Breast epithelium (tissue), 4 donors: ENCODE measurements at regions not wholly inside any gene's neighbourhood (a gene's known extent, or its start where the extent isn't known, plus 50 kb on each side); places are given as distances from the start of the nearest gene placed in this dataset.

ENCODE experiments used
- DNase-seq, 2 donors: peaks; one replicate each; pipeline ENCODE4 v3.0.0-alpha.2; 2019; ENCODE audit warnings: low spot score in 2 of 2
- H3K27ac ChIP-seq, 2 donors: fragments of 200-600 bp; sonication (generic) in 1 of 2; one replicate each; pipeline ENCODE4 v1.5.1; 2016 to 2019; ENCODE audit warnings: mild to moderate bottlenecking in 1 of 2
- H3K27me3 ChIP-seq, 2 donors: fragments of 200-600 bp; sonication (generic) in 1 of 2; one replicate each; pipeline versions ENCODE4 v1.5.1 to v1.6.0; 2017 to 2019; ENCODE audit warnings: control low read depth in 1 of 2, mild to moderate bottlenecking in 1 of 2
- H3K36me3 ChIP-seq: fragments of 200-600 bp; one replicate; pipeline ENCODE4 v1.5.1; 2019
- H3K4me1 ChIP-seq, 2 donors: fragments of 200-600 bp; sonication (generic); one replicate each; pipeline ENCODE4 v1.5.1; 2016 to 2019; ENCODE audit warnings: control low read depth in 1 of 2
- H3K4me3 ChIP-seq, 3 donors: fragments of 200-600 bp; sonication (generic); 1 replicate in 2 of 3; 2 replicates in 1 of 3; pipeline ENCODE4 v1.5.1; 2016 to 2019; ENCODE audit warnings: mild to moderate bottlenecking in 3 of 3, moderate library complexity in 2 of 3
- H3K9me3 ChIP-seq, 2 donors: fragments of 200-600 bp; sonication (generic) in 1 of 2; one replicate each; pipeline ENCODE4 v1.5.1; 2016 to 2019; ENCODE audit warnings: control low read depth in 1 of 2
- CTCF ChIP-seq, 3 donors: fragments of 450-650 bp; IDR thresholded peaks; one replicate each; pipeline ENCODE4 v1.5.1; 2016 to 2017; ENCODE audit warnings: antibody characterized with exemption in 3 of 3, mild to moderate bottlenecking in 3 of 3, moderate library complexity in 3 of 3
- POLR2A ChIP-seq: fragments of 450-650 bp; IDR thresholded peaks from one replicate; pipeline ENCODE4 v1.6.1; 2016; ENCODE audit warnings: antibody characterized with exemption, mild to moderate bottlenecking, moderate library complexity
- POLR2AphosphoS5 ChIP-seq, 3 donors: sonication (generic); formaldehyde crosslinking; IDR thresholded peaks; one replicate each; pipeline ENCODE4 v1.6.1; 2017; ENCODE audit warnings: antibody characterized with exemption in 3 of 3
- intact Hi-C: fragments of 100-400 bp; cut with DNase I; formaldehyde crosslinking; loops from one replicate; pipeline ENCODE4 v1.15.1; 2023; ENCODE audit warnings: low total_unique reads

- H3K4me1 ChIP-seq, result no peaks in the 10 kb centered on the region
- H3K36me3 ChIP-seq, result no peaks in the 10 kb centered on the region
- no peak for DNase-seq
- no peak overlapping the region for H3K4me3 ChIP-seq
- TF ChIP-seq CTCF (IDR thresholded peaks at IDR 0.05), result no peak
- no peak for TF ChIP-seq POLR2AphosphoS5 (IDR thresholded peaks at IDR 0.05)
- no peak for TF ChIP-seq POLR2A
- peaks cover 0 to 8% of the 10 kb centered on the region in 2 donors for H3K9me3 ChIP-seq
- no peak overlapping the region for H3K27ac ChIP-seq
- intact Hi-C loops, result no loop called here
- H3K27me3 ChIP-seq, result no peaks in the 10 kb centered on the region
Observed at GRCh38 chr14:84247693-84248092, 1282.3 kb upstream of the FLRT2 start.

GRCh38 chr14:84250893-84251292 is 1279.1 kb upstream of the FLRT2 start:
- DNase-seq, result no peak
- Histone ChIP-seq H3K36me3 (no peaks in the 10 kb centered on the region), H3K27ac (no peak overlapping the region), H3K27me3 (no peaks in the 10 kb centered on the region), H3K4me1 (no peaks in the 10 kb centered on the region), H3K9me3 (no peaks in the 10 kb centered on the region), H3K4me3 (no peak overlapping the region)
- TF ChIP-seq POLR2AphosphoS5 (IDR thresholded peaks at IDR 0.05), result peak in 1 of 3 donors; percentile 32
- TF ChIP-seq POLR2A, result no peak
- intact Hi-C loops, result no loop called here

- H3K36me3 ChIP-seq, result no peaks in the 10 kb centered on the region
- no peaks in the 10 kb centered on the region for H3K27me3 ChIP-seq
- H3K9me3 ChIP-seq, result no peaks in the 10 kb centered on the region
- H3K4me1 ChIP-seq, result no peaks in the 10 kb centered on the region
- no peak overlapping the region for H3K4me3 ChIP-seq
- intact Hi-C loops, result no loop called here
- H3K27ac ChIP-seq, result no peak overlapping the region
- TF ChIP-seq POLR2AphosphoS5 (IDR thresholded peaks at IDR 0.05) (no peak), CTCF (IDR thresholded peaks at IDR 0.05) (no peak), POLR2A (no peak)
- no peak for DNase-seq
Observed at GRCh38 chr14:84251411-84252115, 1278.4 kb upstream of the FLRT2 start.

GRCh38 chr14:84252706-84253105 is 1277.2 kb upstream of the FLRT2 start:
- TF ChIP-seq CTCF (IDR thresholded peaks at IDR 0.05), result no peak
- no peak for TF ChIP-seq POLR2A
- TF ChIP-seq POLR2AphosphoS5 (IDR thresholded peaks at IDR 0.05), result no peak

GRCh38 chr14:84253326-84253725 is 1276.6 kb upstream of the FLRT2 start:
- Histone ChIP-seq H3K9me3 (no peaks in the 10 kb centered on the region), H3K4me3 (no peak overlapping the region), H3K4me1 (no peaks in the 10 kb centered on the region), H3K27ac (no peak overlapping the region), H3K27me3 (no peaks in the 10 kb centered on the region), H3K36me3 (no peaks in the 10 kb centered on the region)
- TF ChIP-seq POLR2A (no peak), POLR2AphosphoS5 (IDR thresholded peaks at IDR 0.05) (no peak), CTCF (IDR thresholded peaks at IDR 0.05) (no peak)
- intact Hi-C loops, result no loop called here
- DNase-seq, result no peak

More at GRCh38 chr14:84252706-84253105, 1277.2 kb upstream of the FLRT2 start:
- intact Hi-C loops, result no loop called here
- H3K9me3 ChIP-seq, result no peaks in the 10 kb centered on the region
- no peaks in the 10 kb centered on the region for H3K27me3 ChIP-seq
- no peak for DNase-seq
- H3K4me1 ChIP-seq, result no peaks in the 10 kb centered on the region
- H3K4me3 ChIP-seq, result no peak overlapping the region
- H3K27ac ChIP-seq, result no peak overlapping the region
- H3K36me3 ChIP-seq, result no peaks in the 10 kb centered on the region
